Naive thymus-derived CD4-positive, alpha-beta T cell (primary cell): ENCODE measurements at regions not wholly inside any gene's neighbourhood (a gene's known extent, or its start where the extent isn't known, plus 50 kb on each side); places are given as distances from the start of the nearest gene placed in this dataset.

Source experiments
- ATAC-seq: fragments of 150-1000 bp; cut with Tn5 transposase; 2 replicates; pipeline ENCODE4 v1.10.0; 2021; ENCODE audit warnings: mild to moderate bottlenecking, moderate library complexity
- CTCF ChIA-PET: fragments of 350-600 bp; sonication (Branson Sonifier 250); formaldehyde crosslinking; loops from one replicate; lab custom pipeline; 2021; ENCODE audit warnings: antibody characterized with exemption; lab: Charles Lee
- POLR2A ChIA-PET: fragments of 350-600 bp; sonication (Branson Sonifier 250); formaldehyde crosslinking; loops from one replicate; lab custom pipeline; 2021; ENCODE audit warnings: antibody characterized with exemption, inconsistent platforms; lab: Charles Lee
- DNase-seq, 9 donors: peaks; one replicate each; pipeline versions ENCODE4 v3.0.0 to v3.0.0-alpha.2; 2020 to 2022; ENCODE audit warnings: mixed read lengths in 1 of 9
- H3K27ac ChIP-seq: one replicate; pipeline ENCODE4 v1.7.0; 2013; ENCODE audit warnings: mild to moderate bottlenecking, low read depth, low read length, moderate library complexity
- H3K27me3 ChIP-seq, 2 donors: one replicate each; pipeline ENCODE4 v1.7.0; 2013; ENCODE audit warnings: low read length in 2 of 2, mild to moderate bottlenecking in 2 of 2, moderate library complexity in 2 of 2; ENCODE audit not compliant: control insufficient read depth in 2 of 2, insufficient read depth in 2 of 2
- H3K36me3 ChIP-seq, 3 experiments: 1 replicate in 2 of 3; 2 replicates in 1 of 3; pipeline ENCODE4 v1.7.0; 2013; ENCODE audit warnings: low read length in 3 of 3, mild to moderate bottlenecking in 3 of 3, moderate library complexity in 1 of 3; ENCODE audit not compliant: insufficient read depth in 3 of 3, control insufficient read depth in 2 of 3
- H3K4me1 ChIP-seq, 2 donors: one replicate each; pipeline ENCODE4 v1.7.0; 2013; ENCODE audit warnings: low read length in 2 of 2, mild to moderate bottlenecking in 2 of 2, moderate library complexity in 1 of 2; ENCODE audit not compliant: control insufficient read depth in 2 of 2, insufficient read depth in 2 of 2
- H3K4me3 ChIP-seq: 2 replicates; pipeline ENCODE4 v1.7.0; 2013; ENCODE audit warnings: mild to moderate bottlenecking, low read length
- H3K9me3 ChIP-seq, 3 experiments: 1 replicate in 2 of 3; 2 replicates in 1 of 3; pipeline ENCODE4 v1.7.0; 2013; ENCODE audit warnings: low read length in 3 of 3; ENCODE audit not compliant: control insufficient read depth in 2 of 3
- H3K27ac Mint-ChIP-seq, 9 donors: one replicate each; pipeline ENCODE4 v1.8.0; 2020 to 2022; ENCODE audit warnings: mixed read lengths in 9 of 9, mild to moderate bottlenecking in 8 of 9, moderate library complexity in 5 of 9, inconsistent platforms in 2 of 9
- H3K27me3 Mint-ChIP-seq, 5 donors: one replicate each; pipeline ENCODE4 v1.8.0; 2021 to 2022; ENCODE audit warnings: mixed read lengths in 5 of 5, mild to moderate bottlenecking in 1 of 5
- H3K36me3 Mint-ChIP-seq, 5 donors: one replicate each; pipeline ENCODE4 v1.8.0; 2020 to 2022; ENCODE audit warnings: mixed read lengths in 5 of 5, mild to moderate bottlenecking in 3 of 5, inconsistent platforms in 1 of 5
- H3K4me1 Mint-ChIP-seq, 7 donors: one replicate each; pipeline ENCODE4 v1.8.0; 2020 to 2022; ENCODE audit warnings: mixed read lengths in 7 of 7, mild to moderate bottlenecking in 3 of 7, inconsistent platforms in 1 of 7
- H3K4me3 Mint-ChIP-seq, 10 donors: one replicate each; pipeline ENCODE4 v1.8.0; 2020 to 2022; ENCODE audit warnings: mild to moderate bottlenecking in 10 of 10, mixed read lengths in 10 of 10, moderate library complexity in 6 of 10, inconsistent platforms in 2 of 10
- H3K9me3 Mint-ChIP-seq, 11 donors: one replicate each; pipeline ENCODE4 v1.8.0; 2020 to 2022; ENCODE audit warnings: mixed read lengths in 11 of 11, mild to moderate bottlenecking in 4 of 11, inconsistent platforms in 1 of 11, moderate library complexity in 1 of 11
- intact Hi-C, 2 donors: fragments of 100-400 bp; cut with micrococcal nuclease; formaldehyde crosslinking; loops; one replicate each; pipeline ENCODE4 v1.15.1; 2023

- no peak overlapping the region for H3K27ac Mint-ChIP-seq
- ChIA-PET CTCF (no interaction called here), POLR2A (no interaction called here)
- ATAC-seq (no peak), DNase-seq (no peak)
- no peak overlapping the region for H3K4me3 Mint-ChIP-seq
- Histone ChIP-seq H3K4me3 (no peak overlapping the region), H3K4me1 (no peaks in the 10 kb centered on the region), H3K9me3 (no peaks in the 10 kb centered on the region), H3K27ac (no peak overlapping the region), H3K27me3 (no peaks in the 10 kb centered on the region), H3K36me3 (no peaks in the 10 kb centered on the region)
- peaks cover 0 to 5% (median 3%) of the 10 kb centered on the region in 5 donors for H3K36me3 Mint-ChIP-seq
- peaks cover 0 to 10% (median 4%) of the 10 kb centered on the region in 5 donors for H3K27me3 Mint-ChIP-seq
- no peaks in the 10 kb centered on the region for H3K4me1 Mint-ChIP-seq
- H3K9me3 Mint-ChIP-seq = peaks cover 0 to 19% (median 7%) of the 10 kb centered on the region in 11 donors
- intact Hi-C loops = no loop called here
Measured at GRCh38 chr4:114093221-114093715, 113.8 kb upstream of the ARSJ start.

GRCh38 chr4:114100288-114101031 is 121.0 kb upstream of the ARSJ start:
- H3K9me3 Mint-ChIP-seq = no peaks in the 10 kb centered on the region
- no peak overlapping the region for H3K4me3 Mint-ChIP-seq
- no peaks in the 10 kb centered on the region for H3K4me1 Mint-ChIP-seq
- H3K27ac Mint-ChIP-seq = no peak overlapping the region
- Histone ChIP-seq H3K4me1 (no peaks in the 10 kb centered on the region), H3K27ac (no peak overlapping the region), H3K27me3 (no peaks in the 10 kb centered on the region), H3K4me3 (no peak overlapping the region), H3K36me3 (no peaks in the 10 kb centered on the region), H3K9me3 (no peaks in the 10 kb centered on the region)
- H3K36me3 Mint-ChIP-seq = no peaks in the 10 kb centered on the region
- DNase-seq (no peak), ATAC-seq (no peak)
- intact Hi-C loops = no loop called here
- H3K27me3 Mint-ChIP-seq = peaks cover 0 to 9% (median 0%) of the 10 kb centered on the region in 5 donors
- ChIA-PET CTCF (interaction anchor here (0.6 kb wide), 1 partner anchor 26 kb away, joined by 3 read pairs; no protein-coding TSS in a partner anchor), POLR2A (no interaction called here)

- intact Hi-C loops = no loop called here
- no peak for ATAC-seq
- H3K4me1 Mint-ChIP-seq = no peaks in the 10 kb centered on the region
Measured at GRCh38 chr4:114103908-114104307, 124.5 kb upstream of the ARSJ start.

GRCh38 chr4:114108869-114109268 is 129.4 kb upstream of the ARSJ start:
- DNase-seq = no peak
- no peaks in the 10 kb centered on the region for H3K36me3 Mint-ChIP-seq
- no peaks in the 10 kb centered on the region for H3K36me3 ChIP-seq
- H3K27me3 ChIP-seq = no peaks in the 10 kb centered on the region
- no peaks in the 10 kb centered on the region for H3K9me3 ChIP-seq
- no peak for ATAC-seq
- H3K4me1 Mint-ChIP-seq = no peaks in the 10 kb centered on the region
- no peaks in the 10 kb centered on the region for H3K4me1 ChIP-seq
- intact Hi-C loops = no loop called here
- H3K27ac ChIP-seq = no peak overlapping the region
- H3K9me3 Mint-ChIP-seq = no peaks in the 10 kb centered on the region
- peaks cover 0 to 3% (median 0%) of the 10 kb centered on the region in 5 donors for H3K27me3 Mint-ChIP-seq
- H3K4me3 ChIP-seq = no peak overlapping the region
- ChIA-PET POLR2A (no interaction called here), CTCF (no interaction called here)
- no peak overlapping the region for H3K27ac Mint-ChIP-seq
- H3K4me3 Mint-ChIP-seq = no peak overlapping the region

More at GRCh38 chr4:114103908-114104307, 124.5 kb upstream of the ARSJ start:
- H3K9me3 ChIP-seq = no peaks in the 10 kb centered on the region
- H3K27ac Mint-ChIP-seq = no peak overlapping the region
- no peaks in the 10 kb centered on the region for H3K9me3 Mint-ChIP-seq
- ChIA-PET CTCF (no interaction called here), POLR2A (no interaction called here)
- H3K27me3 ChIP-seq = no peaks in the 10 kb centered on the region
- H3K4me3 ChIP-seq = no peak overlapping the region
- no peak overlapping the region for H3K4me3 Mint-ChIP-seq
- no peak overlapping the region for H3K27ac ChIP-seq
- H3K27me3 Mint-ChIP-seq = peaks cover 0 to 8% (median 0%) of the 10 kb centered on the region in 5 donors
- no peaks in the 10 kb centered on the region for H3K36me3 Mint-ChIP-seq
- H3K36me3 ChIP-seq = no peaks in the 10 kb centered on the region
- no peak for DNase-seq
- no peaks in the 10 kb centered on the region for H3K4me1 ChIP-seq

- Histone ChIP-seq H3K4me3 (no peak overlapping the region), H3K36me3 (no peaks in the 10 kb centered on the region), H3K9me3 (no peaks in the 10 kb centered on the region), H3K27ac (no peak overlapping the region), H3K4me1 (no peaks in the 10 kb centered on the region), H3K27me3 (no peaks in the 10 kb centered on the region)
- Mint-ChIP-seq H3K9me3 (no peaks in the 10 kb centered on the region), H3K4me1 (no peaks in the 10 kb centered on the region), H3K27ac (no peak overlapping the region), H3K27me3 (peaks cover 0 to 3% (median 0%) of the 10 kb centered on the region in 5 donors), H3K4me3 (no peak overlapping the region), H3K36me3 (no peaks in the 10 kb centered on the region)
- intact Hi-C loops = no loop called here
- CTCF ChIA-PET = no interaction called here
- POLR2A ChIA-PET = no interaction called here
- DNase-seq = no peak
- ATAC-seq = no peak
Measured at GRCh38 chr4:114109776-114110175, 130.3 kb upstream of the ARSJ start.

- Mint-ChIP-seq H3K4me1 (no peaks in the 10 kb centered on the region), H3K4me3 (no peak overlapping the region), H3K27ac (no peak overlapping the region), H3K9me3 (no peaks in the 10 kb centered on the region), H3K27me3 (peaks cover 0 to 3% (median 0%) of the 10 kb centered on the region in 5 donors), H3K36me3 (no peaks in the 10 kb centered on the region)
- H3K9me3 ChIP-seq = no peaks in the 10 kb centered on the region
- H3K36me3 ChIP-seq = no peaks in the 10 kb centered on the region
- no peaks in the 10 kb centered on the region for H3K4me1 ChIP-seq
- DNase-seq = no peak
- no peak overlapping the region for H3K27ac ChIP-seq
- intact Hi-C loops = no loop called here
- H3K4me3 ChIP-seq = no peak overlapping the region
- ChIA-PET POLR2A (no interaction called here), CTCF (no interaction called here)
- ATAC-seq = no peak
- H3K27me3 ChIP-seq = no peaks in the 10 kb centered on the region
Measured at GRCh38 chr4:114115526-114115925, 136.1 kb upstream of the ARSJ start.

GRCh38 chr4:114116861-114117260 is 137.4 kb upstream of the ARSJ start:
- no peaks in the 10 kb centered on the region for H3K36me3 ChIP-seq
- H3K27ac ChIP-seq = no peak overlapping the region
- H3K36me3 Mint-ChIP-seq = no peaks in the 10 kb centered on the region
- H3K4me1 Mint-ChIP-seq = no peaks in the 10 kb centered on the region
- POLR2A ChIA-PET = no interaction called here
- no peaks in the 10 kb centered on the region for H3K27me3 ChIP-seq
- H3K27me3 Mint-ChIP-seq = peaks cover 0 to 3% (median 0%) of the 10 kb centered on the region in 5 donors
- no peaks in the 10 kb centered on the region for H3K9me3 Mint-ChIP-seq
- no peak overlapping the region for H3K4me3 Mint-ChIP-seq
- H3K4me3 ChIP-seq = no peak overlapping the region
- DNase-seq = no peak
- ATAC-seq = no peak
- no peaks in the 10 kb centered on the region for H3K4me1 ChIP-seq
- H3K9me3 ChIP-seq = no peaks in the 10 kb centered on the region
- intact Hi-C loops = no loop called here
- CTCF ChIA-PET = no interaction called here
- no peak overlapping the region for H3K27ac Mint-ChIP-seq
